KMS-11 (cell line): ENCODE measurements at regions not wholly inside any gene's neighbourhood (a gene's known extent, or its start where the extent isn't known, plus 50 kb on each side); places are given as distances from the start of the nearest gene placed in this dataset.

Experiments
- H2AFZ ChIP-seq: fragments of 200-600 bp; sonication (generic); 2 replicates; pipeline ENCODE4 v1.6.1; 2016; ENCODE audit warnings: antibody characterized with exemption, mixed run types, low read depth
- H3K27ac ChIP-seq: fragments of 200-600 bp; sonication (generic); 2 replicates; pipeline ENCODE4 v1.6.1; 2016; ENCODE audit warnings: mild to moderate bottlenecking, mixed run types
- H3K27me3 ChIP-seq: fragments of 200-600 bp; sonication (generic); 2 replicates; pipeline ENCODE4 v1.6.1; 2017; ENCODE audit warnings: mild to moderate bottlenecking, low read depth, mixed run types, moderate library complexity; ENCODE audit not compliant: insufficient read depth
- H3K36me3 ChIP-seq: fragments of 200-600 bp; sonication (generic); 2 replicates; pipeline ENCODE4 v1.6.1; 2017; ENCODE audit warnings: mild to moderate bottlenecking, mixed run types; ENCODE audit not compliant: insufficient read depth
- H3K4me1 ChIP-seq: fragments of 200-600 bp; sonication (generic); 2 replicates; pipeline ENCODE4 v1.6.1; 2016; ENCODE audit warnings: mild to moderate bottlenecking, low read depth, mixed run types; ENCODE audit not compliant: poor library complexity, severe bottlenecking
- H3K4me2 ChIP-seq: fragments of 200-600 bp; sonication (generic); 2 replicates; pipeline ENCODE4 v1.7.0; 2016; ENCODE audit warnings: mild to moderate bottlenecking, mixed run types
- H3K4me3 ChIP-seq: fragments of 200-600 bp; sonication (generic); IDR thresholded peaks from 2 replicates; pipeline ENCODE4 v1.6.1; 2017; ENCODE audit warnings: low read depth, low read length, mixed read lengths; ENCODE audit not compliant: insufficient read depth
- H3K79me2 ChIP-seq: fragments of 200-600 bp; sonication (generic); 2 replicates; pipeline ENCODE4 v1.6.1; 2016; ENCODE audit warnings: low read depth, mixed run types; ENCODE audit not compliant: insufficient read depth
- H3K9ac ChIP-seq: fragments of 200-600 bp; sonication (generic); 2 replicates; pipeline ENCODE4 v1.6.1; 2016; ENCODE audit warnings: mild to moderate bottlenecking, mixed run types
- H4K20me1 ChIP-seq: fragments of 200-600 bp; sonication (generic); 2 replicates; pipeline ENCODE4 v1.6.1; 2016; ENCODE audit warnings: mild to moderate bottlenecking, mixed run types; ENCODE audit not compliant: insufficient read depth
- CTCF ChIP-seq: fragments of 200-600 bp; sonication (generic); conservative IDR thresholded peaks from 2 replicates; pipeline ENCODE4 v1.6.1; 2017; ENCODE audit warnings: low read depth, mild to moderate bottlenecking, antibody characterized with exemption, low read length, moderate library complexity, mixed read lengths

- no peaks in the 10 kb centered on the region for H3K79me2 ChIP-seq
- no peaks in the 10 kb centered on the region for H3K36me3 ChIP-seq
- no peak overlapping the region for H3K4me2 ChIP-seq
- no peak overlapping the region for H2AFZ ChIP-seq
- H3K9ac ChIP-seq: no peak overlapping the region
- H4K20me1 ChIP-seq: no peaks in the 10 kb centered on the region
- H3K27ac ChIP-seq: no peak overlapping the region
- H3K4me3 ChIP-seq: no peak overlapping the region
- H3K4me1 ChIP-seq: peaks cover under 1% of the 10 kb centered on the region
- TF ChIP-seq CTCF: no peak
- H3K27me3 ChIP-seq: no peaks in the 10 kb centered on the region
Observed at GRCh38 chr9:109934136-109934856, 154.3 kb downstream of the PALM2AKAP2 start.

- Histone ChIP-seq H3K4me3 (no peak overlapping the region), H3K27me3 (no peaks in the 10 kb centered on the region), H4K20me1 (no peaks in the 10 kb centered on the region), H3K27ac (no peak overlapping the region), H2AFZ (no peak overlapping the region), H3K4me2 (no peak overlapping the region), H3K4me1 (peaks cover 6% of the 10 kb centered on the region), H3K9ac (no peak overlapping the region), H3K36me3 (no peaks in the 10 kb centered on the region), H3K79me2 (no peaks in the 10 kb centered on the region)
- no peak for TF ChIP-seq CTCF
Observed at GRCh38 chr9:109934857-109935215, 154.8 kb downstream of the PALM2AKAP2 start.

- no peak for TF ChIP-seq CTCF
- no peak overlapping the region for H3K4me2 ChIP-seq
Observed at GRCh38 chr9:109935406-109936087, 155.5 kb downstream of the PALM2AKAP2 start.

GRCh38 chr9:109937861-109938453 lies 158.0 kb downstream of the PALM2AKAP2 start:
- no peak overlapping the region for H3K9ac ChIP-seq
- H3K4me3 ChIP-seq: no peak overlapping the region
- H3K27me3 ChIP-seq: no peaks in the 10 kb centered on the region
- H4K20me1 ChIP-seq: no peaks in the 10 kb centered on the region
- peaks cover 6% of the 10 kb centered on the region for H3K4me1 ChIP-seq
- TF ChIP-seq CTCF: no peak
- H3K4me2 ChIP-seq: no peak overlapping the region
- no peak overlapping the region for H2AFZ ChIP-seq
- H3K36me3 ChIP-seq: no peaks in the 10 kb centered on the region
- no peaks in the 10 kb centered on the region for H3K79me2 ChIP-seq
- H3K27ac ChIP-seq: no peak overlapping the region

More at GRCh38 chr9:109935406-109936087, 155.5 kb downstream of the PALM2AKAP2 start:
- Histone ChIP-seq H3K9ac (no peak overlapping the region), H3K4me1 (peaks cover 6% of the 10 kb centered on the region), H3K4me3 (no peak overlapping the region), H3K27ac (no peak overlapping the region), H4K20me1 (no peaks in the 10 kb centered on the region), H2AFZ (no peak overlapping the region), H3K27me3 (no peaks in the 10 kb centered on the region), H3K36me3 (no peaks in the 10 kb centered on the region), H3K79me2 (no peaks in the 10 kb centered on the region)
